Suprapubic skin (tissue), 3 donors: ENCODE measurements at regions not wholly inside any gene's neighbourhood (a gene's known extent, or its start where the extent isn't known, plus 50 kb on each side); places are given as distances from the start of the nearest gene placed in this dataset.

Source experiments
- CTCF ChIP-seq, 2 donors: fragments of 200-600 bp in 1 of 2; fragments of 450-650 bp in 1 of 2; sonication (generic) in 1 of 2; IDR thresholded peaks; one replicate each; pipeline ENCODE4 v1.5.1; 2016 to 2019; ENCODE audit warnings: antibody characterized with exemption in 2 of 2, mild to moderate bottlenecking in 1 of 2, moderate library complexity in 1 of 2
- EP300 ChIP-seq: sonication (generic); formaldehyde crosslinking; IDR thresholded peaks from one replicate; pipeline ENCODE4 v1.6.1; 2017; ENCODE audit warnings: antibody characterized with exemption
- POLR2A ChIP-seq, 2 donors: fragments of 450-650 bp; IDR thresholded peaks; one replicate each; pipeline ENCODE4 v1.6.1; 2017; ENCODE audit warnings: antibody characterized with exemption in 2 of 2, mild to moderate bottlenecking in 2 of 2, moderate library complexity in 2 of 2

GRCh38 chr17:77690271-77691161 is 268.0 kb upstream of the TNRC6C start:
- TF ChIP-seq CTCF (IDR thresholded peaks at IDR 0.05) (no peak), POLR2A (IDR thresholded peaks at IDR 0.05) (no peak), EP300 (no peak)
